Small intestine (tissue), 7 donors: ENCODE measurements at regions not wholly inside any gene's neighbourhood (a gene's known extent, or its start where the extent isn't known, plus 50 kb on each side); places are given as distances from the start of the nearest gene placed in this dataset.

ENCODE experiments used
- DNase-seq, 2 donors: peaks; one replicate each; pipeline versions ENCODE4 v3.0.0 to v3.0.0-alpha.2; 2013
- FAIRE-seq: peaks from 2 replicates; lab custom pipeline; 2012; peaks lifted over from hg19 to GRCh38; lab: Jason Lieb, UNC
- H3K27ac ChIP-seq, 3 donors: one replicate each; pipeline ENCODE4 v1.5.1; 2013; ENCODE audit warnings: low read length in 2 of 3, mild to moderate bottlenecking in 2 of 3, control low read depth in 1 of 3, inconsistent platforms in 1 of 3, low read depth in 1 of 3, moderate library complexity in 1 of 3
- H3K27me3 ChIP-seq, 3 donors: one replicate each; pipeline ENCODE4 v1.6.1; 2013; ENCODE audit warnings: low read length in 3 of 3, inconsistent platforms in 1 of 3; ENCODE audit not compliant: control insufficient read depth in 3 of 3, insufficient read depth in 3 of 3
- H3K36me3 ChIP-seq, 3 donors: one replicate each; pipeline ENCODE4 v1.6.1; 2013; ENCODE audit warnings: low read length in 3 of 3, inconsistent platforms in 1 of 3, low read depth in 1 of 3, mild to moderate bottlenecking in 1 of 3, moderate library complexity in 1 of 3; ENCODE audit not compliant: control insufficient read depth in 3 of 3, insufficient read depth in 2 of 3
- H3K4me1 ChIP-seq, 3 donors: one replicate each; pipeline ENCODE4 v1.6.1; 2013; ENCODE audit warnings: low read length in 2 of 3, inconsistent platforms in 1 of 3, low read depth in 1 of 3, mild to moderate bottlenecking in 1 of 3, moderate library complexity in 1 of 3; ENCODE audit not compliant: control insufficient read depth in 3 of 3, insufficient read depth in 2 of 3
- H3K4me3 ChIP-seq, 3 donors: one replicate each; pipeline ENCODE4 v1.5.1; 2013; ENCODE audit warnings: low read length in 3 of 3, control low read depth in 1 of 3, inconsistent platforms in 1 of 3, low read depth in 1 of 3, mild to moderate bottlenecking in 1 of 3, moderate library complexity in 1 of 3
- H3K9me3 ChIP-seq, 2 donors: one replicate each; pipeline ENCODE4 v1.6.1; 2013; ENCODE audit warnings: low read depth in 1 of 2, low read length in 1 of 2; ENCODE audit not compliant: control insufficient read depth in 2 of 2, insufficient read depth in 1 of 2
- WGBS, 3 donors: extraction: QIAGEN DNeasy Blood & Tissue Kit; methylation state at CpG; one replicate each; pipeline ENCODE4 v1.1.7; 2013; 5-methylcytosine and 5-hydroxymethylcytosine counted together
- donor health status: healthy with polysubstance abuse.
- donor health status: control.
- donor health status: control.
- donor health status: Bipolar disorder and iron deficiency.
- donor health status: healthy.

DNA sequence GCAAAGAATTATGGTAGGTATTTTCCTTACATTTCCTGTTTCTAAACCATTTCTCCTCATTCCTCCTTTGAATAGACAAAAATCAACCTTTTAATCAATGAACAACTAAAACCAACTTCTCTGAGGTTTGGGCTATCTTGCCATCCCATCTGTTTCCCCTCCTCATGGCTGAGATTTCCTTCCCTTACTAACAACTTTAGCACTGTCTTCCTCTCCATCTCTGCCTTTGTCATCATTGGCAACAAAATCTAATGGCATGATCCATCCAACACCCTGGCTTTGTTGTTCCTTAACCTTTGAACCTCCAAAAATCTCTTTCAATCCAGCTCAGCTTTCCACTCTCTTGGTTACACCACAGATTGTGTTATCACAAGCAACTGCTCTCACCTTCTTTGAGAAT is 95.3 kb upstream of the FAM136A start:
- FAIRE-seq: no peak
- H3K27ac ChIP-seq: no peak overlapping the region
- no peak for DNase-seq
- peaks cover 0 to 2% (median 0%) of the 10 kb centered on the region in 3 donors for H3K4me1 ChIP-seq
- H3K4me3 ChIP-seq: no peak overlapping the region
- H3K9me3 ChIP-seq: peaks cover 0 to 5% of the 10 kb centered on the region in 2 donors
- H3K27me3 ChIP-seq: peaks cover 0 to 7% (median 6%) of the 10 kb centered on the region in 3 donors
- no peaks in the 10 kb centered on the region for H3K36me3 ChIP-seq

DNA sequence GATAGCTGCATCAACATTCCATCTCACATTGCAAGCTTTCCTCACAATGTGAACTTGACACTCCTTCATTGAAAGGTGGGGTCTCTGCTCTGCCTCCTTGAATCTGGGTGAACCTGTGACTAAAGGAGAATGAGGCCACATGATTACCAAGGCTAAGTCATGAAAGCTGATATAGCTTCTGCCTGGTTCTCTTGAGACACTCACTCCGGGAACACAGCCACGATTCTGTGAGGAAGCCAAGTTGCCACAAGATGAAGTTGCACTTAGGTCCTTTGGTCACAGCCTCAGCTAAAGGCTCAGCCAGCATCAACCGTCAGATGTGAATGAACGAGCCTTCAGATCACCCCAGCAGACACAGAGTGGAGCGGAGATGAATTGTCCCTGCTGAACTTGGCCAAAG is 94.7 kb upstream of the FAM136A start:
- FAIRE-seq (no peak), DNase-seq (no peak)
- WGBS, 3 donors: 64 to 83% (median 78%) methylated on average over 5 of the region's 5 CpGs
- H3K9me3 ChIP-seq: peaks cover 0 to 5% of the 10 kb centered on the region in 2 donors
- no peak overlapping the region for H3K4me3 ChIP-seq
- no peaks in the 10 kb centered on the region for H3K4me1 ChIP-seq
- H3K27ac ChIP-seq: no peak overlapping the region
- no peaks in the 10 kb centered on the region for H3K36me3 ChIP-seq
- peaks cover 0 to 7% (median 5%) of the 10 kb centered on the region in 3 donors for H3K27me3 ChIP-seq

DNA sequence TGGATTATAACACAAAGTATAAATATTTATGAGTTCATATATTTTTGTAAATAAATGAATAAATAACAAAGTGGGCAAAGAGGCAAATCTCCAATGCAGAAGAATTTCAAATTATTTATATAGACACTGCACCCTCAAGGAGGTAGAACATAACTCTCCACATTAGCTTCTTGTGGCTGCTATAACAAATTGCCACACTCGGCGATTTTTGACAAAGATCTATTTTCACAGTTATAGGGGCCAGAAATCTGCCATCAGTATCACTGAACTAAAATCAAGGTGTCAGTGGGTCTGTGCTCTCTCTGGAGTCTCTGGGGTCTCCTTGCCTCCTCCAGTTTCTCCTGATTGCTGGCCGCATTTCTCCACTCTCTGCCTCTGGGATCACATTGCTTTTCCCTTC is 92.0 kb upstream of the FAM136A start:
- Histone ChIP-seq H3K27ac (no peak overlapping the region), H3K36me3 (no peaks in the 10 kb centered on the region), H3K4me1 (no peaks in the 10 kb centered on the region), H3K9me3 (peaks cover 0 to 5% of the 10 kb centered on the region in 2 donors), H3K4me3 (no peak overlapping the region), H3K27me3 (peaks cover 0 to 7% (median 5%) of the 10 kb centered on the region in 3 donors)
- WGBS, 3 donors: 90 to 96% (median 92%) methylated on average over 3 of the region's 3 CpGs
- FAIRE-seq (no peak), DNase-seq (no peak)

- Histone ChIP-seq H3K27me3 (no peaks in the 10 kb centered on the region), H3K4me1 (no peaks in the 10 kb centered on the region), H3K9me3 (peaks cover 0 to 5% of the 10 kb centered on the region in 2 donors), H3K27ac (no peak overlapping the region), H3K36me3 (no peaks in the 10 kb centered on the region), H3K4me3 (no peak overlapping the region)
- FAIRE-seq (no peak), DNase-seq (no peak)
- 84 to 94% (median 93%) methylated on average over 1 of the region's 1 CpG for WGBS, 3 donors
Observed at GRCh38 chr2:70391988-70392387, 90.1 kb upstream of the FAM136A start.

GRCh38 chr2:70391259-70391658 is 89.4 kb upstream of the FAM136A start:
- peaks cover 0 to 5% of the 10 kb centered on the region in 2 donors for H3K9me3 ChIP-seq
- no peaks in the 10 kb centered on the region for H3K27me3 ChIP-seq
- no peaks in the 10 kb centered on the region for H3K4me1 ChIP-seq
- FAIRE-seq (no peak), DNase-seq (no peak)
- no peaks in the 10 kb centered on the region for H3K36me3 ChIP-seq
- no peak overlapping the region for H3K27ac ChIP-seq
- no peak overlapping the region for H3K4me3 ChIP-seq

DNA sequence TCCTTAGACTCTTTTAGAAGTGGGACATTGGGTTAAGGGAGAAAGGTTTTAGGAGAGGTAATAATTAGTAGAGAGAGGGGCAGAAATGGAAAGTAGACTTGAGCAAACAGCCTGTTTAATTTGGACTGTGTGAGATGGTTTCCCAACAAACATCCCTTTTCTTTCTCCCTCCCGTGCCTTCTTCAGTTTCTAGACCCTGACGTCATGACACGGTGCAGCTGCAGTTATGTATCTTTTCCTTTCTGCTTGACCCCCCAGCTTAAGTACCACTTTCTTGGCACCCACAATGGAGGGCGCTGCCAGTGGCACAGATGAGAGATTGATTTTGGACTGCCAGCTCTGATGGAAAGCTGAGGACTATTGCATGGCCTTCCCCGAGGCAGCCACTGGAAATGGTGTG is 86.9 kb upstream of the FAM136A start:
- peaks cover 0 to 5% of the 10 kb centered on the region in 2 donors for H3K9me3 ChIP-seq
- no peaks in the 10 kb centered on the region for H3K27me3 ChIP-seq
- no peaks in the 10 kb centered on the region for H3K36me3 ChIP-seq
- FAIRE-seq: no peak
- no peak overlapping the region for H3K4me3 ChIP-seq
- DNase-seq: no peak
- 82 to 88% (median 84%) methylated on average over 5 of the region's 5 CpGs for WGBS, 3 donors
- H3K27ac ChIP-seq: no peak overlapping the region
- no peaks in the 10 kb centered on the region for H3K4me1 ChIP-seq

DNA sequence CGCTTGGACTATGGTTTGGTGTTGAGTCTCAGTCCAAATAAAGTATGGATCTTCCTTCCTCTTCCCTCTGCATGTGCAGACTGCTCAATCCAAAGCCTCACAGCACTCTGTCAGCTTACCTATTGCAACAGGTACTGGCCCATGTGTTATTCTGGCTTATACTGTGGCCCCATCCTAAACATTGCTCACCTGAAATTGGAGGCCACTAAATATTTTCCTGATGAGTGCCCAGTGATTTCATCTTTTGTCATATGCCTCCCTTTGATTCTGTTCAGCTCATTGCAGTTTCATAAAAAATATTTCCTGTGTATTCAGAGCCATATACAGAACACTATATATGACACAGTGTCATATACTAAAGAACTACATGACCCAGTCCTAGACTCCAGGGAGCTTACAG is 86.3 kb upstream of the FAM136A start:
- H3K4me3 ChIP-seq: no peak overlapping the region
- no peak overlapping the region for H3K27ac ChIP-seq
- no peak for DNase-seq
- peaks cover 0 to 4% of the 10 kb centered on the region in 2 donors for H3K9me3 ChIP-seq
- H3K27me3 ChIP-seq: peaks cover 0 to 3% (median 0%) of the 10 kb centered on the region in 3 donors
- H3K36me3 ChIP-seq: no peaks in the 10 kb centered on the region
- no peaks in the 10 kb centered on the region for H3K4me1 ChIP-seq
- 89 to 92% (median 92%) methylated on average over 1 of the region's 1 CpG for WGBS, 3 donors
- no peak for FAIRE-seq

GRCh38 chr2:70385966-70386595 is 84.2 kb upstream of the FAM136A start:
- no peaks in the 10 kb centered on the region for H3K36me3 ChIP-seq
- FAIRE-seq (no peak), DNase-seq (no peak)
- H3K4me1 ChIP-seq: no peaks in the 10 kb centered on the region
- no peak overlapping the region for H3K4me3 ChIP-seq
- no peak overlapping the region for H3K27ac ChIP-seq
- peaks cover 0 to 4% (median 0%) of the 10 kb centered on the region in 3 donors for H3K27me3 ChIP-seq
- 71 to 89% (median 78%) methylated on average over 11 of the region's 11 CpGs for WGBS, 3 donors
- H3K9me3 ChIP-seq: peaks cover 0 to 3% of the 10 kb centered on the region in 2 donors

- H3K27me3 ChIP-seq: peaks cover 0 to 5% (median 0%) of the 10 kb centered on the region in 3 donors
- 53 to 64% (median 56%) methylated on average over 2 of the region's 2 CpGs for WGBS, 3 donors
Observed at GRCh38 chr2:70385204-70385603, 83.3 kb upstream of the FAM136A start.

More at GRCh38 chr2:70385204-70385603, 83.3 kb upstream of the FAM136A start:
- FAIRE-seq (no peak), DNase-seq (no peak)
- Histone ChIP-seq H3K4me3 (no peak overlapping the region), H3K4me1 (no peaks in the 10 kb centered on the region), H3K36me3 (no peaks in the 10 kb centered on the region), H3K9me3 (peaks cover 0 to 3% of the 10 kb centered on the region in 2 donors), H3K27ac (no peak overlapping the region)
